Keratinocyte (primary cell): ENCODE measurements at regions not wholly inside any gene's neighbourhood (a gene's known extent, or its start where the extent isn't known, plus 50 kb on each side); places are given as distances from the start of the nearest gene placed in this dataset.

Source experiments
- EZH2 ChIP-seq: IDR thresholded peaks from one replicate; pipeline ENCODE4 v1.6.1; 2012; ENCODE audit warnings: inconsistent platforms, mild to moderate bottlenecking, low read length, moderate library complexity
- TF ChIP-seq, protein P1 (sequence below), 3 experiments: IDR thresholded peaks in 1 of 3; conservative IDR thresholded peaks in 1 of 3; optimal IDR thresholded peaks in 1 of 3; 2 replicates in 2 of 3; 3 replicates in 1 of 3; pipeline versions ENCODE3 to v1.5.1; 2011; ENCODE audit warnings: low read length in 3 of 3, mild to moderate bottlenecking in 3 of 3, moderate library complexity in 2 of 3, control low read depth in 1 of 3, inconsistent platforms in 1 of 3; ENCODE audit not compliant: insufficient read depth in 2 of 3; ENCODE audit errors: extremely low read depth in 1 of 3

GRCh38 chr1:193434319-193434718 lies 247.9 kb upstream of the B3GALT2 start:
- TF ChIP-seq, protein P1, sequence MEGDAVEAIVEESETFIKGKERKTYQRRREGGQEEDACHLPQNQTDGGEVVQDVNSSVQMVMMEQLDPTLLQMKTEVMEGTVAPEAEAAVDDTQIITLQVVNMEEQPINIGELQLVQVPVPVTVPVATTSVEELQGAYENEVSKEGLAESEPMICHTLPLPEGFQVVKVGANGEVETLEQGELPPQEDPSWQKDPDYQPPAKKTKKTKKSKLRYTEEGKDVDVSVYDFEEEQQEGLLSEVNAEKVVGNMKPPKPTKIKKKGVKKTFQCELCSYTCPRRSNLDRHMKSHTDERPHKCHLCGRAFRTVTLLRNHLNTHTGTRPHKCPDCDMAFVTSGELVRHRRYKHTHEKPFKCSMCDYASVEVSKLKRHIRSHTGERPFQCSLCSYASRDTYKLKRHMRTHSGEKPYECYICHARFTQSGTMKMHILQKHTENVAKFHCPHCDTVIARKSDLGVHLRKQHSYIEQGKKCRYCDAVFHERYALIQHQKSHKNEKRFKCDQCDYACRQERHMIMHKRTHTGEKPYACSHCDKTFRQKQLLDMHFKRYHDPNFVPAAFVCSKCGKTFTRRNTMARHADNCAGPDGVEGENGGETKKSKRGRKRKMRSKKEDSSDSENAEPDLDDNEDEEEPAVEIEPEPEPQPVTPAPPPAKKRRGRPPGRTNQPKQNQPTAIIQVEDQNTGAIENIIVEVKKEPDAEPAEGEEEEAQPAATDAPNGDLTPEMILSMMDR (optimal IDR thresholded peaks at IDR 0.05 in 1 of 3, IDR thresholded peaks at IDR 0.05 in 1 of 3, conservative IDR thresholded peaks at IDR 0.05 in 1 of 3; ENCODE audit: extremely low read depth in 1 of 3, insufficient read depth in 2 of 3, low read length in 3 of 3) = no peak
- TF ChIP-seq EZH2 = no peak
